Cardiac septum (tissue), 1 donor: ENCODE measurements at regions not wholly inside any gene's neighbourhood (a gene's known extent, or its start where the extent isn't known, plus 50 kb on each side); places are given as distances from the start of the nearest gene placed in this dataset.
A peak's percentile ranks its signal among the peaks of the same experiment; 100 is the strongest.

ENCODE experiments used
- microRNA-seq: library from miRNA; unstranded; fragments of <30 nt; microRNA quantifications from one replicate; pipeline ENCODE4 v1.2.0, GENCODE V29; 2020
- donor health status: DM: no; HTN: no; CAD: no.

Small RNAs in the stretch of these regions (microRNA-seq; reads per million reads assigned to microRNA genes)
- 245 reads per million, percentile 67 among the genes with 10 or more reads in this experiment for gene MIR1-1
- gene MIR133A2, result 1.3 reads per million
